H7 (cell line): ENCODE measurements at regions not wholly inside any gene's neighbourhood (a gene's known extent, or its start where the extent isn't known, plus 50 kb on each side); places are given as distances from the start of the nearest gene placed in this dataset.

ENCODE experiments used
- DNase-seq: peaks from one replicate; pipeline ENCODE4 v3.0.0; 2012
- H3K27me3 ChIP-seq: 2 replicates; pipeline ENCODE4 v1.6.0; 2011; ENCODE audit warnings: mild to moderate bottlenecking, low read length; ENCODE audit not compliant: control insufficient read depth, insufficient read depth
- H3K36me3 ChIP-seq: replicated peaks from 2 replicates; pipeline ENCODE4 v1.5.1; 2011; ENCODE audit warnings: low read length; ENCODE audit not compliant: control insufficient read depth, insufficient read depth
- H3K4me3 ChIP-seq: 2 replicates; pipeline ENCODE4 v1.5.1; 2011; ENCODE audit warnings: low read depth, mild to moderate bottlenecking, control low read depth, low read length, moderate library complexity; ENCODE audit not compliant: insufficient read depth

DNA sequence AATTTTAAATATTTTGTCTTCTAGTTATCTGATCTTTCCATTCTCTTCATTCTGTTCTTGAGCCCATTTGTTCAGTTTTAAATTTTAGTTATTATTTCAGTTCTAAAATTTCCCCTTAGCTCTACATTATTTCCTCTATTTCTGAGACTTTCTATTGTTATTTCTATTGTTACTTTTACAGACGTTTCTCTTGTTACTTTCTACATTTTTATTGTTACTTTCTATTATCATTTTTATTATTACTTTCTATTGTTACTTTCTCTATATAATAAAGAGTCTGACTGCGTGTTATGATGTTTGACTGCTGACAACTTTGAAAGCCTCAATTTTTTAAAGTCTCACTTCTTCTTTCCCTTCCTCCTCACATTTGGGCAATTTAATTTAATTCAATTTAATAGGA lies 915.7 kb upstream of the PCDH20 start:
- H3K4me3 ChIP-seq, result no peak overlapping the region
- no peak for DNase-seq
- no peaks in the 10 kb centered on the region for H3K36me3 ChIP-seq
- H3K27me3 ChIP-seq, result no peaks in the 10 kb centered on the region

DNA sequence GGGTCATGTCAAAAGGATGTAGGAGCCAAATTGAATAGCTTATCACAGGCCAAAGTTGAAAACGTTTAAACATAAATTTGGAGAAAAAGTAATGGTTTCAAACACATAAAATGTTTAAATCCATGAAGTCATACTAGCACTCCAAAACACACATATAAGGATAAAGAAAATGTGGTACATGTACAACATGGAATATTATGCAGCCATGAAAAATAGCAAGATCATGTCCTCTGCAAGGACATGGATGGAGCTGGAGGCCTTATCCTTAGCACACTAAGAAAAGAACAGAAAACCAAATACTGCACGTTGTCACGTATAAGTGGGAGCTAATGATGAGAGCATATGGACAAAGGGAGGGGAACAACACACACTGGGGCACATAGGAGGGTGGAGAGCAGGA lies 911.7 kb upstream of the PCDH20 start:
- no peak overlapping the region for H3K4me3 ChIP-seq
- no peak for DNase-seq
- H3K27me3 ChIP-seq, result no peaks in the 10 kb centered on the region
- no peaks in the 10 kb centered on the region for H3K36me3 ChIP-seq

GRCh38 chr13:62324842-62325241 lies 909.2 kb upstream of the PCDH20 start:
- Histone ChIP-seq H3K36me3 (no peaks in the 10 kb centered on the region), H3K27me3 (no peaks in the 10 kb centered on the region)
- no peak for DNase-seq

DNA sequence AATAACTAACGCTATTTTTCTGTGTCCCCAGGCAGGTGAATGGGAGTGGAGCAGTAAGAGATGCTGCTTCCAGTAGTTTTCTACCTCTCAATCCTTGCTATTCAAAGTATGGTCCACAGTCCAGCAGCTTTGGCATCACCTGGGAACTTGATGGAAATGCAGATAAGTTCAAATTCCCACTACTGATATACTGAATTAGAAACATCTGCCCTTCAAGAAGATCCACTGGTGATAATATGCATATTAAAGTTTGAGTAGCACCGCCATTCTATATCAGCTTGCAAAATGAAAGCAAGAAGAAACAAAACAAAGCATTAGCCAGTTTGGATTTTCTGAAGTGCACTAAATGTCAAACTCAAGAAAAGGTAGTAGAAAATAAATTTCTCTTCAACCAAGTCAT lies 906.2 kb upstream of the PCDH20 start:
- H3K4me3 ChIP-seq, result no peak overlapping the region
- no peaks in the 10 kb centered on the region for H3K36me3 ChIP-seq
- no peak for DNase-seq
- H3K27me3 ChIP-seq, result no peaks in the 10 kb centered on the region

More at GRCh38 chr13:62324842-62325241, 909.2 kb upstream of the PCDH20 start:
- no peak overlapping the region for H3K4me3 ChIP-seq

- Histone ChIP-seq H3K4me3 (no peak overlapping the region), H3K36me3 (no peaks in the 10 kb centered on the region), H3K27me3 (no peaks in the 10 kb centered on the region)
- no peak for DNase-seq
Observed at GRCh38 chr13:62321139-62321538, 905.5 kb upstream of the PCDH20 start.

DNA sequence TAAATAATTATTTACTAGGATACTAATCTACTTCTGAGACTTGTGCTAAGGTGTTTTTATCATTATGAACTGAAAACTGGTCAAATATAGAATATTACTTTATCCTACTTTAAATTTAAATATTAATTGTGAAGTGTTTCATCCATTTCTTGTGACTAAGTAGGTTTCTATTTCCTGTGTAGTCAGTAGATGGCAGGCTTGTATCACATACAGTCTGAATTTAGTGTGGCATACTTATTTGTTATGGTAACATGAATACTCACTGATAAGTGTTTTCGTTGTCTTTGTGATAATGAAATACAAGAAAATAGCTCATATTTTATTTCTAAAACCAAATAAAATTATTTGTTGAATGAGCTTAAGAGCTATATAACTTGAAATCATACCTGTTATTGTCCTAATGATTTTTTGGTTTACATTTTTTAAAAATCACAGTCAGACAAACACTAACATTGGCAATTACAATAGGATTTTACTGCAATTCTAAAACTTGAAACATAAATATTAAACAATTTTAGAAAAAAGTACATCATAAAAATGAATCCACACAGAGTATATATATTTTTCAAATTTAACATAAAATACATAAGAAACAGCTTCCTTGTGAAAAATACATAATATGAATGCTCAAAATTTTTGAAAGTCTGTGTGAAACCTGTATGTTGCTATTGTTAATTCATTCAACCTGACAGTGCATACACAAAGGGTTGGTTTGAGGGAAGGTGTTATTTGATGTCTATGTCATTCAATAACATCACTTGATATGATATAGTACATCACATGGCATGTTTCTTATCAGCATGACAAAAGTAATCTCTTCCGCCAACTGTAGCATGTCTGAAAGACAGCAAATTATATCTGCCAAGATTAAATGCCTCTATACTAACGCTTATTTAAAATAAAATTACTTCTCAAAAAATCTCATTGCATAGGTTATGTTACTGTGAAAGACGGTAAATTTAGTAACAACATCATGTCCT lies 904.8 kb upstream of the PCDH20 start:
- Histone ChIP-seq H3K4me3 (no peak overlapping the region), H3K27me3 (no peaks in the 10 kb centered on the region), H3K36me3 (no peaks in the 10 kb centered on the region)
- peak; percentile 7 for DNase-seq

GRCh38 chr13:62309904-62310303 lies 894.3 kb upstream of the PCDH20 start:
- Histone ChIP-seq H3K4me3 (no peak overlapping the region), H3K27me3 (no peaks in the 10 kb centered on the region), H3K36me3 (no peaks in the 10 kb centered on the region)
- peak; percentile 6 for DNase-seq

DNA sequence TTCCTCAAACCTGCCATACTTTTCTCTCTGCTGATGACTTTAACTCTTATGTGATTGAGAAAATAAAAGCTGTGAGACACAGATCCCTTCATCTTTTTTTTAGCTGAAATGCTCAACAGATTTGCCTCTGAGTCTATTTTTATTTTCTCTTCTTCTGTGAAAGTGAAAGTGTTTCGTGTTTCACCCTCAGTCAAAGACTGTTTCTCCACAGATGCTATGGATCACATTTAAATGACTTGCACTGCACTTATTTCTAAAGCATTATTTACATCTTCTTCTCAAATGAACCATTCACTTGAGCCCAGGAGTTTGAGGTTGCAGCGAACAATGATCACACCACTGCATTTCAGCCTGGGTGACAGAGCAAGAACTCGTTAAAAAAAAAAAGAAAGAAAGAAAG lies 890.1 kb upstream of the PCDH20 start:
- no peaks in the 10 kb centered on the region for H3K36me3 ChIP-seq
- no peaks in the 10 kb centered on the region for H3K27me3 ChIP-seq
- no peak for DNase-seq
- H3K4me3 ChIP-seq, result no peak overlapping the region

DNA sequence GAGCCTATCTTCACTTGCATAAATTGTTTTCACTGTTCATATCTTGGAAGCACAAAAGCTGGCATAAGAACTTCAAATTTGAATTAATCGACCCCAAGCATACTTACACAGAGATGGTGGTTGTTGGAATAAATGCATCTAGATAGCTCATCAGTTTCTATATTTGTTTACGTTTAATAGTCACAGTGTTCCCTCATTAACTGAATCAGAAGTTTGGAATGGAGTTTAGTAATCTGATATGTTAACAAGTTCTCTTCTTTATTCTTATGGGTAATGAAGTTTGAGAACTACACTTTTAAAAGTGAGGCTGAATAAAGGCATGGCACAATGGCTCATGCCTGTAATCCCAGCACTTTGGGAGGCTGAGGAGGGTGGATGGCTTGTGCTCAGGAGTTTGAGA lies 886.7 kb upstream of the PCDH20 start:
- no peak for DNase-seq
- H3K4me3 ChIP-seq, result no peak overlapping the region
- no peaks in the 10 kb centered on the region for H3K27me3 ChIP-seq
- H3K36me3 ChIP-seq, result no peaks in the 10 kb centered on the region

- Histone ChIP-seq H3K4me3 (no peak overlapping the region), H3K27me3 (no peaks in the 10 kb centered on the region), H3K36me3 (no peaks in the 10 kb centered on the region)
- DNase-seq, result no peak
Observed at GRCh38 chr13:62299988-62300387, 884.3 kb upstream of the PCDH20 start.

GRCh38 chr13:62296812-62297211 lies 881.2 kb upstream of the PCDH20 start:
- Histone ChIP-seq H3K27me3 (no peaks in the 10 kb centered on the region), H3K36me3 (no peaks in the 10 kb centered on the region), H3K4me3 (no peak overlapping the region)
- DNase-seq, result no peak

DNA sequence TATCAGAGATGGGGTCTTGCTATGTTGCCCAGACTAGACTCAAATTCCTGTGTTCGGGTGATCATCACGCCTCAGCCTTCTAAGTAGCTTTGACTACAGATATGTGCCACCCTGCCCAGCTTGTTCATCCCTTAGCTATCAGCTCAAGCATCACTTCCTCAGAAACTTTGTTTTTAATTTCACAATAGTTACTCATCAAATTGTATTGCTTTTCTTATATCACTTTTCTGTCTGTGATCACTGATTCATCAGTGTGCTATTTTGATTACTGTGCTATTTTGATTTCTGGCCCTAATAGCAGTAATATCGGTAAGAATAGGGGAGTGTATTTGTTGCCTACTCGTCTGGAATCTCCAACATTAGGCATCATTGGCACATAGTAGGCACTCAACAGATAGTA lies 878.6 kb upstream of the PCDH20 start:
- H3K4me3 ChIP-seq, result no peak overlapping the region
- no peak for DNase-seq
- no peaks in the 10 kb centered on the region for H3K36me3 ChIP-seq
- no peaks in the 10 kb centered on the region for H3K27me3 ChIP-seq

GRCh38 chr13:62292714-62293480 lies 877.2 kb upstream of the PCDH20 start:
- DNase-seq, result no peak
- H3K4me3 ChIP-seq, result no peak overlapping the region
- H3K27me3 ChIP-seq, result no peaks in the 10 kb centered on the region
- H3K36me3 ChIP-seq, result no peaks in the 10 kb centered on the region

GRCh38 chr13:62290542-62290941 lies 874.9 kb upstream of the PCDH20 start:
- no peak overlapping the region for H3K4me3 ChIP-seq
- H3K36me3 ChIP-seq, result no peaks in the 10 kb centered on the region
- DNase-seq, result no peak
- H3K27me3 ChIP-seq, result no peaks in the 10 kb centered on the region

GRCh38 chr13:62287764-62288163 lies 872.1 kb upstream of the PCDH20 start:
- no peak for DNase-seq
- no peaks in the 10 kb centered on the region for H3K36me3 ChIP-seq
- H3K27me3 ChIP-seq, result no peaks in the 10 kb centered on the region
- H3K4me3 ChIP-seq, result no peak overlapping the region
